Urothelium cell line (cell line): ENCODE measurements at regions not wholly inside any gene's neighbourhood (a gene's known extent, or its start where the extent isn't known, plus 50 kb on each side); places are given as distances from the start of the nearest gene placed in this dataset.

Experiments
- DNase-seq: peaks from one replicate; pipeline ENCODE4 v3.0.0; 2011; ENCODE audit warnings: low spot score, mixed read lengths
- FAIRE-seq: peaks from 2 replicates; lab custom pipeline; 2011; peaks lifted over from hg19 to GRCh38; lab: Jason Lieb, UNC

DNA sequence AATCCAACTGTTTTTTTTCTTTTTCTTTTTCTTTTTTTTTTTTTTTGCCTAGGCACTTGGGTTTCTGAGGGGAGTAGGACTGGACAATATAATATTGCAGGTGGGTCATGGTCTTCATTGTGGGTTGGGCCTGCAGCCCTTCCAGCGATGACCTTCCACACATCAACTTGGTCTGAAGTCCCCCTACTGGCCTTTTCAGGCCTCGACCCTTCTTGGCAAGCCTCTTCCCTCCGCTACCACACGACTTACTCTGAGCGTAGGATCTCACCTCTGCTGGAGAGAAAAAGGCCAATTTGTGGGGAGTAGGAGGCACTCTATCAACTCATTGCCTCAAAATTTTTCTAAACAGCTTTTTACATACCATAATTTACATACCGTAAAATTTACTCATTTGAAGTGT is 51.1 kb upstream of the GRIK3 start:
- DNase-seq (no peak), FAIRE-seq (no peak)

DNA sequence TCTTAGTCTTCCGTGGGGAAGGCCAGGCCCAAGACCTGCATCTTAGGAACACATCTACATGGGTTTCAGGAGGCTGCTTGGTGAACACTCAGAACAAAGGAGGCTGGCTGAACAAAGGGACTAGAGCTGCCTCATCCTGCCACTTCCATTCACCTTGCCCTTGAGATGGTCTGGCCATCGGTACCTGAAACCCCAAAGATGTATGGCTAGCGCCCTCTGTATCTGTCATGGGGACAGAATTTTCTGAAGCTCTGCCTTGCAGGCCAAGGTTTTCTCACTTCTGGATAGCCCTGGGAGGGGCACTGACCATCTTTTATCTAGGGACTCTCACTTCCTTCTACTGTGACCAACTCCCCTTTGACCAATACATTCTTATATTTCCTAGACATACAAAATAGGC is 55.4 kb upstream of the GRIK3 start:
- DNase-seq (no peak), FAIRE-seq (no peak)

DNA sequence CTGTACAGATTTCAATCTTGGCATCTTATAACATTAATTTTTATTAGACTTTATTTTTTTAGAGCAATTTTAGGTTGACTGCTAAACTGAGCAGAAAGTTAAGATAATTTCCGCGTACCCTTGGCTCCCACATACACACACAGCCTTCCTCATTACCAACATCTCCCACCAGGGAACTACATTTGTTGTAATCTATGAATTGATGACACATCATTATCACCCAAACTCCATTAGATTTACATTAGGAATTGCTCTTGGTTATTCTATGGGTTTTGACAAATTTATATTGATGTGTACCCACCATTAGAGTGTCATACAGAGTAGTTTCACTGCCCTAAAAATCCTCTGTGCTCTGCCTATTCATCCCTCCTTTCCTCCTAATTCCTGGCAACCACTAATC is 56.4 kb upstream of the GRIK3 start:
- DNase-seq (no peak), FAIRE-seq (no peak)

DNA sequence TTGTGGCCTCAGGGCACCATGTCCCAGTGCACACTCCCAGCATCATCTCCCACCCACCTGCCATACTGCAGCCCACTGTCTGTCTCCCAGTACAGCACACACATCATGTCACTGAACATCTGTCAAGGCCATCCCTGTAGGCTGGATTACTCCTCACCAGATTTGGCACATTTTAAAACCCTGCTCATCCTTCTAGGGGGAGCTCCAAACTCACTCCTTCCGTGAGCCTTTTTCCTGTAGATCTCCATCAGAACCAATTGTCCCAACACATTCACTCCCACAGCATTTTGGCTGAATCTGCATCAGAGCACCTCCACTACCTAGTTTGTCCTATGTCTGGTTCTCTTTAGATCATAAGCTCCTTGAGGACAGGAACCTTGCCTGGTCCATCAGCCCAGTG is 58.6 kb upstream of the GRIK3 start:
- no peak for FAIRE-seq
- no peak for DNase-seq

DNA sequence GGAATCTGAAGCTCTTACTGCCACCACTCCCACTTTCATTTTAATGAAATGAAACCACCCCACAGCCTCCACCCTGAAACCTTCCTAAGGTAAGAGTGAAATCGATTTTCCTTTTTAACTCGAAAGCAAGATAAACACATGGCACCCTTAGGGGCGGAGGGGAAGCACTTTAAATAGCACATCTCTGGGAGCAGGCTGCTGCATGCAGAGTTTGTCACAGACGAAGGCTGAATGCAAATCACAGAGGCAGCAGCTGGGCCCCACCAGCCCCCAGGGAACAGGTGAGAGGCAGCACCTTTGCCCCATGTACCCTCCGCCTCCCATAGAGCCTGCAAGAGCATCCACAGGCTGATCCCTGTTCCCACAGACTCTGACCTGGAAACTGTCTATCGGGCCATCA is 60.0 kb upstream of the GRIK3 start:
- DNase-seq (no peak), FAIRE-seq (no peak)

DNA sequence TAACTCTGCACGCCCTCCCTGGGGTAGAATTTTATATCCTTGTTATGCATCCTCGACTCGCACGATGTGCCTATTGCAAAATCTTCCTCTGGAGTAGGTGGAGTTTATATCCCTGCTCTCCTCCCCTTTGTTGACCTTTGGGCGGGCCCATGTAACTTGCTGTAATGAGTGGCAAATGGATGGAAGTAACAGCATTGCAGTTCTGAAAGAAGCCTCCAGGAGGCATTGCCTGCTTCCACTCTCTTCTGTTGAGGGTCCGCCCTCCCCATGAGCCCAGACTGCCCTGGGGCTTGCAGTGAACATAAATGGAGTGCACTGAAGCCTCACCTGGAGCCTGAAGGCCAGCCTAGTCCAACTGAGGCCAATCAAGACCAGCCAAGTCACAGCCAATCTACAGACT is 62.2 kb upstream of the GRIK3 start:
- DNase-seq (no peak), FAIRE-seq (no peak)

DNA sequence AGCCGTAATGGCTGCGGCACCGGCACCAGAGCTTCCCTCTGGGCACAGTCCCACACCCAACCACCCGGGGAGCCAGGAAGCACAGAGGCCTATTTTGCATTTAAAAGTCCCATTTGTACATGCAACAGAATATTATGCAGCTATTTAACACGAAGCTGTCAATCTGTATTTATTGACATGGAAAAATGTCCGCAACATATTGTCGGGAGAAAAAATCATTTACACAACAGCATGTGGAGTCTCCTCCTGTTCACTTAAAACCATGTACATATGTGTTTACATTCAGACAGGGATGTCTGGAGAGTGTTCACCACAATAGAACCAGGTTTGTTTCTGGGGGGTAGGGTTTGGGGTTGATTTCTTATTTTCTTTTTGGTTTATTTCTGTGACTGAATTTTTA is 63.4 kb upstream of the GRIK3 start:
- no peak for DNase-seq
- FAIRE-seq = no peak

DNA sequence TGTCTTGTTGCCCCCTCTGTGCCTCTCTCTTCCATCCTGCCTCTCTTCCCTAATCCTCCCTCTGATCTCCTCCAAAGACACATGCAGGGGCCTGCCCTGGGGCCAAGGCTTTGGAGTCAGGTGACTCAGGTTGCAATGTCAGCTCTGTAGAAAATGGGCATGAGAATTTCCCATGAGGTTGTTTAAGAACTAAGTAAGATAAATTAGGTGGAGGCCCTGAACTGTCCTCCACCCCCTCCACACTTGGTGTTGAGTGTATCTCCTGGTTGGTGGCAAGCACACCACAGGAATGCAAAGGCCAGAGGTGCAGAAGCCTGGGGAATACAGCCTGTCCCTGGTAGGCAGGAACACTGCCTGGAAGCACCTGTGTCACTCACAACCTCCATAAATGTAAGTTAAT is 63.9 kb upstream of the GRIK3 start:
- no peak for FAIRE-seq
- DNase-seq = peak; percentile 11

DNA sequence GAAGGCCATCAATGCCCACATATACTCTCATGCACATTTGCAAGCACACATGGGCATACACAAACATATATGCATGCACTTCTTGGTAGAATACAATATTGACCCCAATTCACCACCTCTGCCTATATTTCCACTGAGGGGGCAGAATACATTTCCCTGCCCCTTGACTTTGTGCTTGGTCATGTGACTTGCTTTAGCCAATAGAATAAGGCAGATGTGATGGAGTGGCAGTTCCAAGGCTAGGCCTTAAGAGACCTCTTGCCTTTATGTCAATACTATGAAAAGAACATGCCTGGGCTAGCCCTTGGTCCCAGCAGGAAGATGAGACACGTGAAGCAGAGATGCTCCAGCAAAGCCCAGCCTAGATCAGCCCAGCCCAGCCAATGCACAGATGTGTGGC is 66.0 kb upstream of the GRIK3 start:
- DNase-seq (no peak), FAIRE-seq (no peak)

DNA sequence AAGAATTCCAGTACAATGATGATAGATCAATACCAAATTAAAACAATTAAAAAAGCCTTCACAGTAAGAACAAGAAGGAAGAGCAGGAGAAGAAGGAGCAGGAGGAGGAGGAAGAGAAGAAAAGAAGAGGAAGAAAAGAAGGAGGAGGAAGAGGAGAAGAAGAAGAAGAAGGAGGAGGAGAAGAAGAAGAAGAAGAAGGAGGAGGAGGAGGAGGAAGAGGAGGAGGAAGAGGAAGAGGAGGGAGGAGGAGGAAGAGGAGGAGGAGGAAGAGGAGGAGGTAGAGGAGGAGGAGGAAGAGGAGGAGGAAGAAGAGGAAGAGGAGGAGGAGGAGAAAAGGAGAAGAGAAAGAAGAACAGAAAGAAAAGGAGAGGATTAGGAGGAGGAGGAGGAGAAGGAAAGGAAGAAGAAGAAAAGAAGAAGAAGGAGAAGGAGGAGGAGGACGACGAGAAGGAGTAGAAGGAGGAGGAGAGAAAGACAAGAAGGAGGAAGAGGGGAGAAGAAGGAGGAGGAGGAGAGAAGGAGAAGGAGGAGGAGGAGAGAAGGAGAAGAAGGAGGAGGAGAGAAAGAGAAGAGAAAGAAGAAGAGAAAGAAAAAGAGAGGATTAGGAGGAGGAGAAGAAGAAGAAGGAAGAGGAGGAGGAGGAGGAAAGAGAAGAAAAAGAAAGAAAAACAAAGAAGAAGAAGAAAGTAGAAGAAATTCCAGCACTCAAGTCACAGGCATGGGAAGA is 68.5 kb upstream of the GRIK3 start:
- DNase-seq (no peak), FAIRE-seq (no peak)

DNA sequence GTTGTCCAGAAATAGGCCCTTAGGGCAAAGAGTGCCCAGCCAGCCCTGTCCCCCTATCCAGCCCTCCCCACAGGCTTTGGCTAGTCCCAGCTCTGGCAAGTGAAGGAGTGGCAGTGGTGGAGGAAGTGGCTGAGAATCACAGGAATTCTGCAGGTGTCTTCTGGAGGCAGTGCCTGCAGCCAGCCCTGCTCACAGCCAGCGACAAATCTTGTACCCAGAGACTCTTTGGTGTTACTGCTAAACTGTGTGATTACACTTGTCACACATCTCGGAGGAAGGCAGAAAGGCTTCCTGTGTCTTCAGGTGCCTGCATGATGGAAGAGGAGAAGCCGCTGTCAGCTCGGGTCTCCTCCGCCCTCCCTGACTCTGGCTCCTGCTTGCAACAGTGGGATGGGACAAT is 71.6 kb upstream of the GRIK3 start:
- FAIRE-seq (no peak), DNase-seq (no peak)

DNA sequence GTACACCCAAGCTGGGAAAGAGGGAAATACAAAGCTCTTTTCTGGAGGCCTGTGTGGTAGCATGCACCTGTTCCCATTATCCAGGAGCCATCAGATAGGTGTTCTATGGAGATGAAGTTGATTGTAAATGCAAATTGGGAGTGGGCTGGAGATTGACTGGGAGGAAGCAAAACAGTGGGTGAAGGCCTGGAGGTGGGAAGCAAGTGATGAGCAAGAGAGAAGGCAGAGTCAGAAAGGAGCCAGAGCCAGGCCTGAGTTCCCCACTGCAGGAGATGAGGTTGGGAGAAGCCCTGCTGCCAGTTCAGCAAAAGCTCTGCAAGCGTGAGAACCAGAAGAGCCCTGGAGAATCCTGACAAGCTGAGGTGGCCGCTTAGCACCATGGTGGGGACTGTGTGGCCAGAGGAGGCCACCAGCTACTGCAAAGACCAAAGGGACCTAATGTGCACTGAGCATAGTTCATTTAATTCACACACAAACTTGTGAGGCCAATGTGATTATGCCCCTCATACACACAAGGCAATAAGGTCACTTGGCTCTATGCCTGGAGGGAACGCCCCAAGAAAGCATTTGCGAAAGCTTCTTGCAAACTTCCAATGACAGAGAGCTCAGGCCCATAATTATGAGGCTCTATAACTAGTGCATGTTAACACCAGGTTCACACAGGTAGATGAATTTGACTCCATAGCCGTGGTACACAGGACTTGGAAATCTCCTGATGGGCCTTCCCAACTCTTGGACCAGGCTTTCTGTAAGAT is 73.0 kb upstream of the GRIK3 start:
- no peak for FAIRE-seq
- no peak for DNase-seq

DNA sequence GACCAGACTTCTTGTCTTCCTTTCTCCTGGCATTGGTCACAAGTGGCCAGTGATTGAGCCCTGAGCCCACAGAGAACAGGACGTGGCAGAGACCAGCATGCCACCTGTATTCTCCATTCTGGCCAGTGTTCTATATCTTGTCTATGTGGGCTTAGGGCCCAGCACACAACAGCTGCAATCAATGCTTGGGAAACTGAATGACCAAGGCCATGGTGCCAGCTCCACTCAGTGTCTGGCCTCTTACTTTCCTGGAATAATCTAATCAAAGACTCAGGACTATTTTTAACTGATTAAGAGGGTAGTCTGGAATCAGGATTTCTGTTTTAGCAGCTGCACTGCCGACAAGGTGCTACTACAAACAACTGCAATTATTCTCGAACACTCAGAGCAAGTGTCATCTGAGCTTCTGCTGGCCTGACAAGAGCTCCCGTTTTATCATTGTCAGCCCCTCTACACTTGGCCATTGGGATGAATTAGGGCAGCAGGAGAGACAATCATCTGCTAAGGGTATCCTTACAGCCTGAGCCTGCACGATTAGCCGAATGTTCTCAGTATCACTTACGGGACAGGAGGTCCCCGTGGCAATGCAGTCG is 74.4 kb upstream of the GRIK3 start:
- DNase-seq (no peak), FAIRE-seq (no peak)

DNA sequence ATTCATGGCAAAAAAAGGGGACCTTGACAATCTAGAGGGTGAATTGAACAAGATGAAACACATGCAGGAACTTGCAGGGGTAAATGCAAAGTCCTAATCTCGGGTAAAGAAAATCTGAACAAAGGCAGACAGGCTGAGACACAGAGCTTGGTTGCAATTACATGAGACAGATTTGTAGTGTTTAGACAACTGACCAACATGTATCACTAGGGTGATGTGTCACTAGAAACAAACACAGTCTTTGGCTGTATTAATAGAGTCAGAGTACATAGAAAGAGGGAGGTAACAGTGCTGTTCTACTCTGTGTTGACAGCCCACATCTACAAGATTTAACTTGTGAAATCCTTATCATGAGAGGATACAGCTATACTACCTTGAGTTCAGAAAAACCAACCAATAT is 78.1 kb upstream of the GRIK3 start:
- DNase-seq = no peak
- FAIRE-seq = no peak

DNA sequence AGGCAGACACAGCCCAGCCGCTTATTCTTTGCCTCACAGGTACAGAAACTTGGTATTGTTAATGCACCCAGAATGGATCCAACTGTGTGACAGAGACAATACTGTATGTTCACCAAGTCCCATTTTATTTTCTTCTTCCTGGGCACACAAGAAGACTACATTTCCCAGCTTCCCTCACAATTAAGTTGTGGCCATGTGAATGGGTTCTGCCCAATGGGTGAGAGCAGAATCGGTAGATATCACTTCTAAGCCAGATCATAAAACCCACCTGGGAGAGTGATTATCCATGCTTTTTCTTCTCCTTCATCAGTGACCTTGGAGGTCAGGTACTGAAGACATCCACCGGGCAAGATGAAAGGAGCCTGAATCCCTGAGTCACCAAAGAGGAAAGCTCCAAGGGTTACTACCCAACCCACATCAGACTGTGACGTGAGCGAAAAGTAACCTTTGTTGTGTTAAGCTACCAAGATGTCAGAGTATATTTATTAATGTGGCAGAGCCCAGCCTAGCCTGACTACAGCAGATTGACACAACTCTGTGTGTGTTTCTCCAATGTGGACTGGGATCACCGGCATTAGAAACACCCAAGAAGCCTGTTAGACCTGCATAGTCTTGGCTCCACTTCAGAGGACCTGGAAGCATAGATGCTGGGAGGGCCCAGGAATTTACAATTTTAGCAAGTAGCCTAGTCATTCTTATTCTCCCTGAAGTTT is 79.1 kb upstream of the GRIK3 start:
- no peak for FAIRE-seq
- no peak for DNase-seq

DNA sequence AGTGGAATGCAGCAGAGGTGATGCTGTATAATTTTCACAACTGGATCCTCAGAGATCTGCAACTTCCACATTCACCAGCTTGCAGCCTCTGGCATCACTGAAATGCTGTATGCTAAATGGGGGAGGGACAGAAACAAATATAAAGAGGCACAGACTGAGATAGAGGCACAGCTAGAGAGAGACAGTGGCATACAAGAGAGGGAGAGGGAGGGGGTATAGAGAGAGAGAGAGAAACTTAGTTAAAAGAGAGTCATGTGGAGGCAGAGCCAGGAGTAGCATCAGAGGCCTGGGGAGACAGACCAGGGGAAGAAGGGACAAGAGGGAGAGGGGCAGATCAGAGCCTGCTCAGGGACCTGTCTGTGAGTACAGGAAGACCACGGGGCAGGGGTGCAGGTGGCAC is 84.5 kb upstream of the GRIK3 start:
- no peak for DNase-seq
- no peak for FAIRE-seq

DNA sequence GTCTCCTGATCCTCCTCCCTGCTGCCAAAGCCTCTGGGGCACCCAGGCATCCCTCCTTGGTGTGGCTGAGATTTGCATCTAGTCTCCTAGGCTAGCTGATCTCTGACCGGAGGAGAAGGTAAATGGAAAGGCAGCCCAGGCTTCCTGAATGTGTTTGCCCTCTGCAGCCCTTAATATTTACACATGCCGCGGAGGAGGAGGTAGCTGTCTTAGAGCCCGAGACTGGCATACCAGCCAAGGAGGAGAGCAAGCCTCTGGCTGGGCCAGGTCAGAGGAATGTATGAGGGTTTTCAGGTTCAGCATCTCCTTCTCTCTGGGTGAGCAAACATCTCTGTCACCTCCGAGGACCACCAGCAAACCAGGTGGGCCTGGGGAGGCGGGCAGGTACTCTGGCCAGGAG is 86.0 kb upstream of the GRIK3 start:
- FAIRE-seq (no peak), DNase-seq (no peak)

DNA sequence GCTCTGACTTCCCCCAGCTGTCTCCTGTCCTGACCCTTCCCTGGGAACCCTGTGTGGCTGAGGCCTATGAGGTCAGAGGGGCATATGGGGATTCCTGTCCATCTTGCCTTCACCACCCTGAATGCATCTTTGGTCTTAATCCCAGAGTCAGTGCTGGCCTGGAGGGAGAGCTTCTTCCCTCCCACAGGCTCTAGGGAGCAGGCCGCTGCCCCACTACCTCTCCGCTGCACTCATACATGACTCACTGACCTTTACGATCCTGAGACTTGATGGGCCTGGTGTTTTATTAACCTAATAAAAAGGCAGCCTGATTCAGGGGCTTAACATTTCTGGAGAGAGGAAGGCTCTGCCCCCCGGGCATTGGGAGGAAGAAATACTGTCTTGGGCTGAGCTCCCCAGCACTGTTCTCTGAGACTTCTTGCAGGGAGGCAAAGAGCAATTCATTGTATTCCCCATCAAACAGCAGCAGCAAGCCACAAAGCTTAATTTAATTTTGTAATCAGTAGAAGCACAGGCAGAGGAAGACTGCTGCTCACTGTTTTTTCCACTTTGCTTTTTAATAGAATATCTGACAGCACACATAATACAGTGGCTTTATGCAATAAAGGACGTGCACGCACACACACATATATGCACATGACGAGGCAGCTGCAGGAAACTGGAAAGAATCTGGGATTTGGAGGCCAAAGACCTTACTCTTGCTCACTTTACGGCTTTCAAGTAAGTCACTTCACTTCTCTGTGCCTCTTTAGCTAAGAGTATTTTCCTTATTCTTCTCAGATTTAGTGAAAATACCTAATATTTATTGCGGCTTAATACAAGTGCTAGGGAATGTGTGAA is 89.2 kb upstream of the GRIK3 start:
- FAIRE-seq (no peak), DNase-seq (no peak)

DNA sequence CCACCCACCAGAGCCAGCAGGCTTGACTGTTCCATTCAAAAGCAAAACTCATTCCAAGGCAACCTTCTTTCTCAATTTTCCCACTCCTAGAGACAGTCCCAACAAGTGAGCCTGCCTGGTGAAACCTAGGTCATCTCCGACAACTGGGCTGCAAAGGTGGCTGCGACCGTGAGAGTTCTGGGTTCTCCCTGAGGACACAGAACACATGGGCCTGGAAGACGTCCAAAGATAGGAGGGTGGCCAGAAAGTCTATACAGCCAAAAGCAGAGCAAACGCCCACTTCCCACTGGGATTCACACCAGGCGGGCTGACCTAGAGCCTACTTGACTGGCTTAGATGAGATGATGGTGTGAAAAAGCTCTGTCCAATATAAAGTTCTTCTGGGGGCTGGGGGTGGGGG is 90.2 kb upstream of the GRIK3 start:
- FAIRE-seq (no peak), DNase-seq (no peak)

DNA sequence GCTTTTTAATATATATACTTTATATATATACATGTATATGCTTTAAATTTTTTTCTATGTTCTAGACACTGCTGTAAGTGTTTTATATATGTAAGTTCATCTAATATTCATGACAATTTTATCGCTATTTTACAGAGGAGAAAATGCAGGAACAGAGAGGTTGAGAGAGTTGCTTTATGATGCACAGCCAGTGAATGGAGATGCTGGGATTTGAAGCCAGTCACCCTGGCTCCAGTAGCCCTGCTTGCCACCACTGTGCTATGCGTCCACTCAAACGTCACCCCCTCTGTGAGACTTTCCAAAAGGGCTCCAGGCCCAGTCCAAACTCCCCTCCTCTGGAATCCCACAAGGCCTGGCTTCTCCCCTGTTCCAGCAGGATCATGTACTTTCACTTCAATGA is 91.0 kb upstream of the GRIK3 start:
- DNase-seq (no peak), FAIRE-seq (no peak)

DNA sequence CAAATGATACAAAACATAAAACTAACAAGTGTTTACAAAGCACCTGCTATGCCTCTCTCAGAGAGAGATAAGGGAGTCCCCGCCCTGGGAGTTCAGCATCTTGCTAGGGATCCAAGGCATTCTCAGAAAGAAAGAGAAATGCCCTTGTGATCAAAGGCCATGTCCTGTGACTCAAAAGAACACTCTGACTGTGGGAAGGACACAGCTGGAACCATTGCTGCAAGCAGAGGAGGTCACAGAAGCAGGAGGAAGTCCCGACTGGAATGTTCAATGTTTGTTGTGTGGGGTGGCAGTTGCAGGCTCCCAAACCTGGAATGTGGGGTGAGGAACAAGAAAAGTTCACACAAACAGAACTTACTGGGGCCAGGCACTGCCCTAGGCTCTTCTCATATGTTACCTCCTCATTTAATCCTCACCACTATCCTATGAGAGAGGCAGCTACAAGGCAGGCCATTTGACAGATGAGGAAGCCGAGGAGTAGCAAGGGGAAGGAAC is 93.0 kb upstream of the GRIK3 start:
- DNase-seq (no peak), FAIRE-seq (no peak)
